Neural progenitor cell (in vitro differentiated cells): ENCODE measurements at regions not wholly inside any gene's neighbourhood (a gene's known extent, or its start where the extent isn't known, plus 50 kb on each side); places are given as distances from the start of the nearest gene placed in this dataset.
A peak's percentile ranks its signal among the peaks of the same experiment; 100 is the strongest.

Source experiments
- DNase-seq: peaks from one replicate; pipeline ENCODE4 v3.0.0-alpha.2; 2016; ENCODE audit warnings: low spot score
- H2AFZ ChIP-seq: fragments of 200-600 bp; sonication (generic); replicated peaks from 2 replicates; pipeline ENCODE4 v1.6.1; 2016; ENCODE audit warnings: antibody characterized with exemption
- H3F3A ChIP-seq: fragments of 200-600 bp; sonication (generic); 2 replicates; pipeline ENCODE4 v1.6.1; 2016; ENCODE audit warnings: antibody characterized with exemption, low read depth
- H3K27ac ChIP-seq: fragments of 200-600 bp; sonication (generic); 2 replicates; pipeline ENCODE4 v1.5.1; 2016; ENCODE audit warnings: mild to moderate bottlenecking
- H3K27me3 ChIP-seq: fragments of 200-600 bp; sonication (generic); 2 replicates; pipeline ENCODE4 v1.6.1; 2016; ENCODE audit warnings: mild to moderate bottlenecking, moderate library complexity
- H3K36me3 ChIP-seq: fragments of 200-600 bp; sonication (generic); 2 replicates; pipeline ENCODE4 v1.5.1; 2016
- H3K4me1 ChIP-seq: fragments of 200-600 bp; sonication (generic); 2 replicates; pipeline ENCODE4 v1.6.1; 2016; ENCODE audit warnings: mixed run types
- H3K4me2 ChIP-seq: fragments of 200-600 bp; sonication (generic); 2 replicates; pipeline ENCODE4 v1.6.1; 2016
- H3K4me3 ChIP-seq: fragments of 200-600 bp; sonication (generic); 2 replicates; pipeline ENCODE4 v1.5.1; 2016
- H3K79me2 ChIP-seq: fragments of 200-600 bp; sonication (generic); 2 replicates; pipeline ENCODE4 v1.6.1; 2016; ENCODE audit warnings: low read depth
- H3K9ac ChIP-seq: fragments of 200-600 bp; sonication (generic); 2 replicates; pipeline ENCODE4 v1.6.1; 2016
- H3K9me3 ChIP-seq: fragments of 200-600 bp; sonication (generic); 2 replicates; pipeline ENCODE4 v1.5.1; 2016; ENCODE audit warnings: low read depth
- H4K20me1 ChIP-seq: fragments of 200-600 bp; sonication (generic); 2 replicates; pipeline ENCODE4 v1.6.1; 2016; ENCODE audit warnings: low read depth
- H3K27ac Mint-ChIP-seq: 3 replicates; pipeline ENCODE4 v1.8.0; 2021; ENCODE audit warnings: mixed read lengths
- H3K27me3 Mint-ChIP-seq: 2 replicates; pipeline ENCODE4 v1.8.0; 2022; ENCODE audit warnings: low read depth, mild to moderate bottlenecking, inconsistent platforms, moderate library complexity, mixed read lengths; ENCODE audit not compliant: insufficient read depth
- H3K36me3 Mint-ChIP-seq: 3 replicates; pipeline ENCODE4 v1.8.0; 2021; ENCODE audit warnings: mixed read lengths
- H3K4me1 Mint-ChIP-seq: 3 replicates; pipeline ENCODE4 v1.8.0; 2021; ENCODE audit warnings: mixed read lengths
- H3K4me3 Mint-ChIP-seq: 3 replicates; pipeline ENCODE4 v1.8.0; 2021; ENCODE audit warnings: mild to moderate bottlenecking, moderate library complexity, mixed read lengths
- H3K9me3 Mint-ChIP-seq: 3 replicates; pipeline ENCODE4 v1.8.0; 2020; ENCODE audit warnings: mixed read lengths
- CTCF ChIP-seq: fragments of 200-600 bp; sonication (generic); IDR thresholded peaks from 2 replicates; pipeline ENCODE4 v1.5.1; 2017; ENCODE audit warnings: antibody characterized with exemption, mild to moderate bottlenecking
- EZH2 ChIP-seq: fragments of 200-600 bp; sonication (generic); IDR thresholded peaks from 2 replicates; pipeline ENCODE4 v1.6.1; 2017; ENCODE audit warnings: antibody characterized with exemption, mild to moderate bottlenecking, moderate library complexity
- EZH2phosphoT487 ChIP-seq: fragments of 200-600 bp; sonication (generic); IDR thresholded peaks from 2 replicates; pipeline ENCODE4 v1.6.1; 2017; ENCODE audit warnings: antibody characterized with exemption

- Histone ChIP-seq H4K20me1 (no peaks in the 10 kb centered on the region), H3K36me3 (no peaks in the 10 kb centered on the region), H3K4me1 (peaks cover 11% of the 10 kb centered on the region), H3K79me2 (no peaks in the 10 kb centered on the region), H3K9ac (no peak overlapping the region), H3K27ac (no peak overlapping the region), H3K4me2 (no peak overlapping the region), H3K27me3 (no peaks in the 10 kb centered on the region), H3F3A (peaks cover 12% of the 10 kb centered on the region), H3K4me3 (no peak overlapping the region), H3K9me3 (no peaks in the 10 kb centered on the region), H2AFZ (no peak overlapping the region)
- Mint-ChIP-seq H3K27me3 (peaks cover 5% of the 10 kb centered on the region), H3K9me3 (peaks cover 3% of the 10 kb centered on the region), H3K4me1 (peaks cover 13% of the 10 kb centered on the region), H3K4me3 (no peak overlapping the region), H3K36me3 (no peaks in the 10 kb centered on the region), H3K27ac (no peak overlapping the region)
- TF ChIP-seq EZH2phosphoT487, result no peak
- no peak for TF ChIP-seq CTCF
- TF ChIP-seq EZH2, result no peak
- no peak for DNase-seq
Observed at GRCh38 chr7:68317476-68317875, 1280.8 kb upstream of the AUTS2 start.

- Histone ChIP-seq H3K36me3 (no peaks in the 10 kb centered on the region), H2AFZ (no peak overlapping the region), H3K27ac (no peak overlapping the region), H3K4me3 (no peak overlapping the region), H3K9me3 (no peaks in the 10 kb centered on the region), H4K20me1 (no peaks in the 10 kb centered on the region), H3K27me3 (no peaks in the 10 kb centered on the region), H3K4me2 (no peak overlapping the region), H3K9ac (no peak overlapping the region), H3F3A (peaks cover 12% of the 10 kb centered on the region), H3K4me1 (peaks cover 11% of the 10 kb centered on the region), H3K79me2 (no peaks in the 10 kb centered on the region)
- DNase-seq, result no peak
- Mint-ChIP-seq H3K4me1 (peaks cover 13% of the 10 kb centered on the region), H3K27ac (no peak overlapping the region), H3K9me3 (peaks cover 3% of the 10 kb centered on the region), H3K27me3 (peaks cover 2% of the 10 kb centered on the region), H3K36me3 (no peaks in the 10 kb centered on the region), H3K4me3 (no peak overlapping the region)
- TF ChIP-seq EZH2, result no peak
- no peak for TF ChIP-seq EZH2phosphoT487
Observed at GRCh38 chr7:68319061-68319460, 1279.2 kb upstream of the AUTS2 start.

- TF ChIP-seq EZH2phosphoT487 (no peak), CTCF (no peak), EZH2 (no peak)
- H3K4me2 ChIP-seq, result peak overlapping the region; percentile 41
- no peak overlapping the region for H3K4me3 ChIP-seq
- peaks cover 11% of the 10 kb centered on the region for H3K4me1 ChIP-seq
- H3K27ac ChIP-seq, result no peak overlapping the region
- H3K79me2 ChIP-seq, result no peaks in the 10 kb centered on the region
- peaks cover 4% of the 10 kb centered on the region for H3K27me3 Mint-ChIP-seq
- peak overlapping the region; percentile 3 for H3K27ac Mint-ChIP-seq
- H2AFZ ChIP-seq, result no peak overlapping the region
- no peaks in the 10 kb centered on the region for H3K9me3 ChIP-seq
- H3K9me3 Mint-ChIP-seq, result peaks cover 5% of the 10 kb centered on the region
- H3K9ac ChIP-seq, result no peak overlapping the region
- H3K36me3 ChIP-seq, result no peaks in the 10 kb centered on the region
- no peaks in the 10 kb centered on the region for H4K20me1 ChIP-seq
- peak; percentile 9 for DNase-seq
- no peak overlapping the region for H3K4me3 Mint-ChIP-seq
- no peaks in the 10 kb centered on the region for H3K27me3 ChIP-seq
- peaks cover 13% of the 10 kb centered on the region for H3K4me1 Mint-ChIP-seq
- no peaks in the 10 kb centered on the region for H3K36me3 Mint-ChIP-seq
- H3F3A ChIP-seq, result peaks cover 12% of the 10 kb centered on the region
Observed at GRCh38 chr7:68321076-68321639, 1277.1 kb upstream of the AUTS2 start.

GRCh38 chr7:68321776-68322496 lies 1276.3 kb upstream of the AUTS2 start:
- Histone ChIP-seq H3K4me3 (no peak overlapping the region), H3K9me3 (no peaks in the 10 kb centered on the region), H4K20me1 (no peaks in the 10 kb centered on the region), H3K9ac (no peak overlapping the region), H3K4me2 (no peak overlapping the region), H2AFZ (no peak overlapping the region), H3K4me1 (peaks cover 11% of the 10 kb centered on the region), H3K27me3 (no peaks in the 10 kb centered on the region), H3F3A (peaks cover 12% of the 10 kb centered on the region), H3K27ac (no peak overlapping the region), H3K36me3 (no peaks in the 10 kb centered on the region), H3K79me2 (no peaks in the 10 kb centered on the region)
- H3K4me1 Mint-ChIP-seq, result peaks cover 13% of the 10 kb centered on the region
- no peaks in the 10 kb centered on the region for H3K36me3 Mint-ChIP-seq
- no peak overlapping the region for H3K27ac Mint-ChIP-seq
- TF ChIP-seq EZH2 (no peak), EZH2phosphoT487 (no peak), CTCF (no peak)
- peaks cover 4% of the 10 kb centered on the region for H3K27me3 Mint-ChIP-seq
- no peak for DNase-seq
- peaks cover 3% of the 10 kb centered on the region for H3K9me3 Mint-ChIP-seq
- no peak overlapping the region for H3K4me3 Mint-ChIP-seq
